ENCODE measurements at regions not wholly inside any gene's neighbourhood (a gene's known extent, or its start where the extent isn't known, plus 50 kb on each side); places are given as distances from the start of the nearest gene placed in this dataset.

DNA sequence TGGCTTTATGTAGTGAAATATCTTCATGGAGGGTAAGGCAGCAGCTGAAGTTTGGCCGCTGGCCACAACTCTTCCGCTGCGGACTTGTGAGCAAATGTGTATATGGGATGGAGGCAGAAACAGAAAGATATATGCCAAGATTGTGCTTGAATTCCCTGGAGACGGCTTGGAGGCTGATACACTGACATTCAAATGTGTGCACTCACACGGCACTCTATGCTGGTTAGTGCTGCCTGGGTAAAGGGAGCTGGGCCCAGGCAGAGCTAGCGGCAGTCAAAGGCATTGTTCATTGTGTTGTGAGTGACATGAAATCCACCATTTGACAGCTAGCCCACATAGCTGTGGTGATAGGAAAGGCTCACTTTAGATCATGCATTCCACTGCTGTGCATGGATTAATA is 202.7 kb downstream of the CLIC5 start:
- Histone ChIP-seq H3K27ac (no peak overlapping the region), H3K27me3 (no peaks in the 10 kb centered on the region), H3K9me3 (no peaks in the 10 kb centered on the region), H3K4me1 (no peaks in the 10 kb centered on the region), H3K36me3 (no peaks in the 10 kb centered on the region), H3K4me3 (no peak overlapping the region)
- no peak for DNase-seq (ENCODE audit: extremely low spot score in 2 of 2)
- intact Hi-C loops (cut with DNase I): no loop called here
- no peak for TF ChIP-seq POLR2AphosphoS5 (IDR thresholded peaks at IDR 0.05; ENCODE audit: insufficient read depth in 1 of 2, low read depth in 1 of 2)

DNA sequence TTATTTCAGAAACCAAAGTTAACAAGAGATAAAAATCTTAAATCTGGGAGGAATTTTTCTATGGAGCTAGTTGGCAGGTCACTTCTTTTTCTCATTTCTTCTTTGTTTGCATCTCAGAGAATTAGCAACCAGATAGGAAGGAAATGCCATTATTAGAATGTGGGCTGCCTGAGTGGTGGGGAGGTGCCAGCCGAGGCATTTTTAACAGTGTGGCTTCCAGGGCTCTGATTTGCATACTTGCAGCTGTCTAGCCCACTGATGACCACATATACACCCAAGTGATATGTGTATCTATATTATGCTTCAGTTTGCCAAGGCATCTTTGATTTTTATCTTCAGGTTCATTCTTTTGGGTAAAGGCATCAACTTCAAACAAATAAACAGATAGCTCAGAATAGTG is 206.7 kb downstream of the CLIC5 start:
- no peaks in the 10 kb centered on the region for H3K36me3 ChIP-seq
- intact Hi-C loops (cut with DNase I): no loop called here
- DNase-seq (ENCODE audit: extremely low spot score in 2 of 2): no peak
- no peaks in the 10 kb centered on the region for H3K9me3 ChIP-seq
- H3K27me3 ChIP-seq: no peaks in the 10 kb centered on the region
- TF ChIP-seq, protein P1, sequence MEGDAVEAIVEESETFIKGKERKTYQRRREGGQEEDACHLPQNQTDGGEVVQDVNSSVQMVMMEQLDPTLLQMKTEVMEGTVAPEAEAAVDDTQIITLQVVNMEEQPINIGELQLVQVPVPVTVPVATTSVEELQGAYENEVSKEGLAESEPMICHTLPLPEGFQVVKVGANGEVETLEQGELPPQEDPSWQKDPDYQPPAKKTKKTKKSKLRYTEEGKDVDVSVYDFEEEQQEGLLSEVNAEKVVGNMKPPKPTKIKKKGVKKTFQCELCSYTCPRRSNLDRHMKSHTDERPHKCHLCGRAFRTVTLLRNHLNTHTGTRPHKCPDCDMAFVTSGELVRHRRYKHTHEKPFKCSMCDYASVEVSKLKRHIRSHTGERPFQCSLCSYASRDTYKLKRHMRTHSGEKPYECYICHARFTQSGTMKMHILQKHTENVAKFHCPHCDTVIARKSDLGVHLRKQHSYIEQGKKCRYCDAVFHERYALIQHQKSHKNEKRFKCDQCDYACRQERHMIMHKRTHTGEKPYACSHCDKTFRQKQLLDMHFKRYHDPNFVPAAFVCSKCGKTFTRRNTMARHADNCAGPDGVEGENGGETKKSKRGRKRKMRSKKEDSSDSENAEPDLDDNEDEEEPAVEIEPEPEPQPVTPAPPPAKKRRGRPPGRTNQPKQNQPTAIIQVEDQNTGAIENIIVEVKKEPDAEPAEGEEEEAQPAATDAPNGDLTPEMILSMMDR (IDR thresholded peaks at IDR 0.05): no peak
- TF ChIP-seq POLR2A (IDR thresholded peaks at IDR 0.05) (no peak), POLR2AphosphoS5 (IDR thresholded peaks at IDR 0.05; ENCODE audit: insufficient read depth in 1 of 2, low read depth in 1 of 2) (no peak)
- H3K4me3 ChIP-seq: no peak overlapping the region
- no peak overlapping the region for H3K27ac ChIP-seq
- H3K4me1 ChIP-seq: no peaks in the 10 kb centered on the region

DNA sequence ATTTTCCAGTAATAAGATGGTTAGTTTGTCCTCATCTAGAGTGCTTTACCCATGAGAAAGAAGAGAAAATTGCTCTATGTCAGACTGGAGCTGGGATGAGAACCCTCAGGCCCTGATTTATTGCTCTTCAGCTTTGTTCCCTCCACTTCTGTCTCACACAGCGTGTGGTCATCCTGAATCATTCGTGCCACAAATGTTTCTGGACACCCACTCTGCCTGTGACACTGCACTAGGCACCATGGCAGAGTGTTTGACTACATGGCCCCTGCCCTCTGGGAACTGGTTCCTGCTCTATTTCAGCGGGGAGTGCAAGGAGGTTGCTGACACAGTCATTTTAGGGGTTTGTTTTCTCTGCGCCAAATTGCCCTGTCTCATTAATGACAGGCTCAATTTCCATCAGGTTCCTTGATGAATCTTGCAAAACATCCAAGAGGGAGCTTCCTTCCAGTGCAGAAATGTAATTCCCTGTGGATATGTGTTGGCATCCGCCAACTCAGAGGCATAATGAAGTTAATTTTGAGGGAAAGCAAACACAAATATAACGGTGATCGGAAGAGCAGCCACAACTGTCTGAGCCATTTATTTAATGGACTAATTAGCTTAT is 207.5 kb downstream of the CLIC5 start:
- Histone ChIP-seq H3K4me3 (no peak overlapping the region), H3K9me3 (no peaks in the 10 kb centered on the region), H3K36me3 (no peaks in the 10 kb centered on the region), H3K27ac (no peak overlapping the region), H3K27me3 (no peaks in the 10 kb centered on the region), H3K4me1 (no peaks in the 10 kb centered on the region)
- intact Hi-C loops (cut with DNase I): no loop called here
- DNase-seq (ENCODE audit: extremely low spot score in 2 of 2): no peak
- TF ChIP-seq POLR2A (IDR thresholded peaks at IDR 0.05) (no peak), POLR2AphosphoS5 (IDR thresholded peaks at IDR 0.05; ENCODE audit: insufficient read depth in 1 of 2, low read depth in 1 of 2) (no peak)
- TF ChIP-seq, protein P1 (IDR thresholded peaks at IDR 0.05): no peak

DNA sequence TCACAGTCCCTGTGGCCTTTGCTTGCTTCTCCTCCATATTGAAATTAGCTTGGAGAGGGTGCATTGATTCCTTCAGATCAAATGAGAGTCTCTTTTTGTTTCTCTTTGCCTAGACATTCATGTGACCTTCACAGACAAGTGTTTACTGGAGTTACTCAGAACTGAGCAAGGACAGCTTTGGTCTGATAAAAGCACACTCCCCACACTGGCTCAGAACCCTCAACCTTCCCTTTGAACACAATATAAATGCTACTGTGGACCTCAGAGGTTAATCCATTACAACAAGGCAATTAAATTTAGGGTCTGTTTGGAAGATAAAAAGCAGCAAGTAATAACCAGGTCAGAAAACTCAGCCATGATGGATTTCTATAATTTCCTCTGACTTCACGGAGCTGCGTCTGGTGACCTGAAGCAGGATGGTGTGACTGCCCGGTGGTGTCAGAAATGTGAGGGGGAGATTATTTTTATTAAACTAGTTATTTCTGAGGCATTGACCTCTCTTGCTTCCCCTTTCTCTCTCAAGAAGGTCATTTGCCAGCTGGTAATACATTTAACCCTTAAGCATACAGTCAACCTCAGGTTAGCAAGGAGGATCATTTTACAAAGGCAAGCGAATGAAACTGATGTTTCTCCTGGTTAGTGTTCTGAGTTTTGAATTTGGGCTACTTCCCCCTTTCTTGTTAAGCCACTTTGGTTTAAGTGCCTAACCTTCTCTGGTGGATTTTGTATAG is 208.2 kb downstream of the CLIC5 start:
- intact Hi-C loops (cut with DNase I): no loop called here
- H3K27ac ChIP-seq: no peak overlapping the region
- DNase-seq (ENCODE audit: extremely low spot score in 2 of 2): no peak
- no peaks in the 10 kb centered on the region for H3K36me3 ChIP-seq
- TF ChIP-seq POLR2A (IDR thresholded peaks at IDR 0.05) (no peak), POLR2AphosphoS5 (IDR thresholded peaks at IDR 0.05; ENCODE audit: insufficient read depth in 1 of 2, low read depth in 1 of 2) (no peak)
- TF ChIP-seq, protein P1 (IDR thresholded peaks at IDR 0.05): no peak
- no peaks in the 10 kb centered on the region for H3K27me3 ChIP-seq
- H3K4me1 ChIP-seq: no peaks in the 10 kb centered on the region
- H3K4me3 ChIP-seq: no peak overlapping the region
- no peaks in the 10 kb centered on the region for H3K9me3 ChIP-seq

DNA sequence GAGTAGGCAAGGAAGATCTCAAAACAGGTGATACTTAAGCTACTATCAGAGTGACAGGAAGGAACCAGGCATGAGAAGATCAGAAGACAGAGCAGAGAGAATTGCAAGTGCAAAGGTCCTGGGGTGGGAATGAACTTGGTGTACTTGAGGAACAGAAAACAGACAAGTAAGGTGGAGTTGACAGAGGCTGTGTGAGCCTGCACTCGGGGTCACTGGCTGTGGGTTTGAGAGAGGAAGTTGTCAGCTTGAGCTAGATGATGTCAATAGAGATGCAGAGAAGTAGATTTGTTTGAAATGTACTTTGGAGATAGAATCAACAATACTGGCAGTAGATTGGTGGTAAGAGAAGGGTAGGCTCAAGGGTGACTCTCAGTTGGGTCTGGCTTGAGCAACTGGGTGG is 209.5 kb downstream of the CLIC5 start:
- TF ChIP-seq, protein P1 (IDR thresholded peaks at IDR 0.05): no peak
- TF ChIP-seq POLR2AphosphoS5 (IDR thresholded peaks at IDR 0.05; ENCODE audit: insufficient read depth in 1 of 2, low read depth in 1 of 2) (no peak), POLR2A (IDR thresholded peaks at IDR 0.05) (no peak)
- H3K36me3 ChIP-seq: no peaks in the 10 kb centered on the region
- no peaks in the 10 kb centered on the region for H3K9me3 ChIP-seq
- no peak overlapping the region for H3K27ac ChIP-seq
- no peak overlapping the region for H3K4me3 ChIP-seq
- no peak for DNase-seq (ENCODE audit: extremely low spot score in 2 of 2)
- intact Hi-C loops (cut with DNase I): no loop called here
- H3K27me3 ChIP-seq: no peaks in the 10 kb centered on the region
- peaks cover 9% of the 10 kb centered on the region for H3K4me1 ChIP-seq

Measured in vagina (tissue), 2 donors.